ENCODE measurements at regions not wholly inside any gene's neighbourhood (a gene's known extent, or its start where the extent isn't known, plus 50 kb on each side); places are given as distances from the start of the nearest gene placed in this dataset.

DNA sequence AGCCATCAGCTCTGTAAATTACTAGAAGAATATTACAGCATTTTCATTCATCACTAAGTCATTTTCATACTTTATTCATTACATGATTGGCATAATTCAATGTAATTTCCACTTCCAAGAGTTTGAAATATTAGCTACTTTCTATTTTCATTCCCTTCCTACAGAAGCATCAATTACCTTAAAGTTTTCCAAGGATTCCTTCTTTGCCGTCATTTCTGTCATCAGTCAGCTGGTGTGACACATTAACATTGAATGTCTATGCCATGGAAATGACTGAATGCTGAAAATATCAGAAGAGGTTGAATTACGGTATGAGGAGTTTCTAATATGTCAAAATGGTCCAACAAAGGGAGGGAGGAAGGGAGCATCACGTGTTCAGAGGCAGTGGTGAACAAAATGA, 718.2 kb upstream of the GRM7 start:
- H3K36me3 Mint-ChIP-seq, result no peaks in the 10 kb centered on the region
- no peak overlapping the region for H3K4me3 Mint-ChIP-seq
- DNase-seq (no peak), ATAC-seq (no peak)
- H3K4me1 Mint-ChIP-seq, result no peaks in the 10 kb centered on the region
- POLR2A ChIA-PET, result no interaction called here
- H3K27me3 Mint-ChIP-seq, result no peaks in the 10 kb centered on the region
- peaks cover 0 to 10% (median 4%) of the 10 kb centered on the region in 9 donors for H3K9me3 Mint-ChIP-seq
- H3K27ac Mint-ChIP-seq, result no peak overlapping the region

DNA sequence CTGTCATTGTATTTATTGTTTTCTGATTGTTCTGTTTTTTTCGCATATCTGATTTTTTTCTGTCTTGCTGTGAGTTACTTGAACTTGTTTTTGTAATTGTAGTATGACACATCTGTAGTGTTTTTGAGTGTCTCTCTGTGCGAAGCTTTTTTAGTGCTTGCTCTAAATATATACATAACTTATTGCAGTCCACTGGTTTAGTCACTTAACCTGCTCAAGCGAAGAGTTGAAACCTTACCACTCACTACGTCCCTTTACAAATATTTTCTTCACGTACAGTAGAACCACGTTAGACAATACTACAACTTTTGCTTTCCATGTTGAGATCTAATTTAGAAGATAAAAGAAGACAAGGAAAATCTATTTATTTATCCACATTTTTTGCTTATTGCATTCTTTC, 713.0 kb upstream of the GRM7 start:
- no peak for ATAC-seq

DNA sequence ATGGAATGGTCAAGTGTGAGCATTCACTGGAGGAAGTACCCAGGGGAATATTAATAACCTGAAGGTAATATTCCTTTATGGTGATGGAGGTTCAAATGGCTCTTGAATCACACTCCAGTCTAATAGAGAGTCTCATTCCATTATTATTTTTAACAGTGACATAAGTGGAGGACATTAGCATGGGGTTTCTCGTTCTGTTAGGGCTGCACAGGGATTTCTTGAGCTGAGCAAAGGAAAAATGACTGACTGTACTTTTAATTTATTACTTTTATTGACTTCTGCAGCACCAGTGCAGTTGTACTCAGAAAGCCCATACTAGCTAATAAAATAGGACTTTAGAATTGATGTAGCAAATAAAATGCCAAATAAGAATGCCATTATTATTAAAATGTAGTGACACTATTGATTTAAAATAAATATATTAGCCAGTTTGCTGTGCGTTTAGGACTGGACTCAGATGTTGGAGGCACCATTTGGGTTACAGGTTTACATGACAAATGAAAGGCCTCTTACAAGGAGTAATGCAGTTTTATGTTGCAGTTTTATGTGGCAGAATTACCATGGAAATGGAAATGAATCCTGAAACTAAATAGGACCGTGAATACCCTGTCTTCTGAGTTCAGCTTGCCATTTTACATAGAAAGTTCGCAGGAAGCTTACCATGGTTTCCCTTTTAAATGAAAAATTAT, 705.1 kb upstream of the GRM7 start:
- ATAC-seq, result no peak
- Mint-ChIP-seq H3K9me3 (peaks cover 0 to 13% (median 2%) of the 10 kb centered on the region in 9 donors), H3K4me1 (no peaks in the 10 kb centered on the region), H3K36me3 (no peaks in the 10 kb centered on the region), H3K4me3 (no peak overlapping the region), H3K27me3 (peaks cover 0 to 3% (median 0%) of the 10 kb centered on the region in 5 donors), H3K27ac (no peak overlapping the region)
- DNase-seq, result no peak
- POLR2A ChIA-PET, result no interaction called here

More for the DNA sequence above, 713.0 kb upstream of the GRM7 start:
- no peak overlapping the region for H3K4me3 Mint-ChIP-seq
- H3K27me3 Mint-ChIP-seq, result no peaks in the 10 kb centered on the region
- POLR2A ChIA-PET, result no interaction called here
- peaks cover 0 to 15% (median 10%) of the 10 kb centered on the region in 9 donors for H3K9me3 Mint-ChIP-seq
- H3K4me1 Mint-ChIP-seq, result no peaks in the 10 kb centered on the region
- H3K36me3 Mint-ChIP-seq, result peaks cover 0 to 6% (median 0%) of the 10 kb centered on the region in 3 donors
- DNase-seq, result no peak
- H3K27ac Mint-ChIP-seq, result no peak overlapping the region

DNA sequence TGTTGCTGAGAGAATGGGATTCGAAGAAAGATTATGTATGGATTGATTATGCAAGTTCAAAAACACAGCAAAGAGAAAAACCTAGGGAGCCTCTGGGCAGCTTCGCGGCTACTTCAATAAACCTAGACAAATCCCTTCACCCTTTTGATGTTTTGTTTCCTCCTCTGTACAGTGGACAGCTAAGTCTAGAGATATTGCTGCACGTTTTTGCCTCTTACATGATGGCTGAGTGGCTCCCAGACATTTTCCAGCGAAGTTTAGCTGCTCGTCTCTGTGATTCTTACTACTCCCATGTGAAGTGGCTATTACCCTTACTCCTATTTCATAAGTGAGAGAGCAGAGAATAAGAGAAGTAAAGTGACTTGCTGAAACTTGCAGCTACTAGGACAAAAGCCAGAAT, 695.0 kb upstream of the GRM7 start:
- Mint-ChIP-seq H3K36me3 (peaks cover 0 to 5% (median 0%) of the 10 kb centered on the region in 3 donors), H3K27ac (no peak overlapping the region), H3K9me3 (peaks cover 0 to 23% (median 3%) of the 10 kb centered on the region in 9 donors), H3K4me1 (no peaks in the 10 kb centered on the region), H3K27me3 (no peaks in the 10 kb centered on the region), H3K4me3 (no peak overlapping the region)
- no peak for DNase-seq
- POLR2A ChIA-PET, result no interaction called here
- ATAC-seq, result no peak

DNA sequence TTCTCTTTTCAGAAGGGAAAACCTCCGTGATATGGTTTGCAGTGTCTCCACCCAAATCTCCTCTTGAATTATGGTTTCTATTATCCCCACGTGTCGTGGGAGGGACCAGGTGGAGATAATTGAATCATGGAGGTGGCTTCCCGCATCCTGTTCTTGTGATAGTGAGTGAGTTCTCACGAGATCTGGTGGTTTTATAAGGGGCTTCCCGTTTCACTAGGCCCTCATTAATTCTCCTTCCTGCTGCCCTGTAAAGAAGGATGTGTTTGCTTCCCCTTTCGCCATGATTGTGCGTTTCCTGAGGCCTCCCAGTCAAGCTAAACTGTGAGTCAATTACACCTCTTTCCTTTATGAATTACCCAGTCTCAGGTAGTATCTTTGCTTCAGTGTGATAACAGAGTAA, 692.7 kb upstream of the GRM7 start:
- DNase-seq (no peak), ATAC-seq (no peak)
- POLR2A ChIA-PET, result no interaction called here
- Mint-ChIP-seq H3K4me3 (no peak overlapping the region), H3K36me3 (peaks cover 0 to 5% (median 0%) of the 10 kb centered on the region in 3 donors), H3K27ac (no peak overlapping the region), H3K9me3 (peaks cover 0 to 23% (median 3%) of the 10 kb centered on the region in 9 donors), H3K27me3 (no peaks in the 10 kb centered on the region), H3K4me1 (no peaks in the 10 kb centered on the region)

DNA sequence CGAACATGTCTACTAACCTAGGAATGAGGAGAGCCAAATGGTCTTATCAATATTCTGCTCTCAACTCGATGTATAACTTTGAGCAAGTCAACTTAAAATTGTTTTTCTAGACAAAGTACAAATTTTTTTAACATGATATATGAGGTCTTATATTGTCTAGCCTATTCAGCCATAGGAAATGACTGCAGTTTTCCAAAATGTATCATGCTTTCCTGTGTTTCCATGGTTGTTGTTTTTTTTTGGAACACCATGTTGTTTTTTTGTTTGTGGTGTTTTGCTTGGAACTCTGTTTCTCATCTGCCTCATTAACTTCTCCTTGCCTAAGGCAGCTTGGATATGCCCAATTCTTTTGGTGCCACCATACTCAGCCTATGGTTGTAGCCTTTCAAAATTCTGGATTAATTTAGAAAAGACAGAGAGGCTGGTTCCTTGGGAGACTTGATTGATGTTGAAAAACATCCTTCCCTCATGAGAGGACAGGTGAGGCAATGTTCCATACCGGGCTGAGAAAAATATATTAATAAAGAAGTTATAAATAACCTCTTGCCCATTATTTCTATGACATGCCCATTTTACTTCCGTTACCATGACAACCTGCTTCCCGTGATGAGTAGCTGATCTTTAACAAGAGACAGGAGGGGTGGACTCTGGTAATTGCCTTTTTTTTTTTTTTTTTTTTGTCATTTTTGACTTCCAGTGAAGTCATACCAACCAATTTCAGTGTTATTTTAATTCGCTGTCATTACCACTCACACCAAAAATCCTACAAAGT, 687.9 kb upstream of the GRM7 start:
- Mint-ChIP-seq H3K4me3 (no peak overlapping the region), H3K27me3 (no peaks in the 10 kb centered on the region), H3K36me3 (peaks cover 0 to 5% (median 0%) of the 10 kb centered on the region in 3 donors), H3K4me1 (no peaks in the 10 kb centered on the region), H3K27ac (no peak overlapping the region), H3K9me3 (peaks cover 0 to 23% (median 3%) of the 10 kb centered on the region in 9 donors)
- no peak for DNase-seq
- no peak for ATAC-seq
- POLR2A ChIA-PET, result no interaction called here

DNA sequence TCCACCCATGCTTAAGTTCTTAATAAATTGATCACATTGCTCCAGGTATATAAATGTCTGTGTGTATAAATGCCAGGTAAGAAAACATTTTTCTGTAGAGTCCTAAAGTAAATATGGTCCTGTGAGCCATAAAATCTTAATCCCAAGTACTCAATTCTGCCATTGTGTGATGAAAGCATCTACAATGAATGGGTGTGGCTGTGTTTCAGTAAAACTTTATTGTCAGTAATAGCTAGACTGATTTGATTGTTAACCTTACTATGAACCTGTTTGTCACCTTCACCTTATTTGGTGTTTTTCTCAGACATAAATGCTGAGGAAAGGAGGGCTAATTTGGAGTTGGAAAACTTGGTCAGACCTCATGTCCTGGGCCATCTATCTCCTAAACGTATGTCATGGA, 683.5 kb upstream of the GRM7 start:
- no peaks in the 10 kb centered on the region for H3K36me3 Mint-ChIP-seq
- DNase-seq, result no peak

DNA sequence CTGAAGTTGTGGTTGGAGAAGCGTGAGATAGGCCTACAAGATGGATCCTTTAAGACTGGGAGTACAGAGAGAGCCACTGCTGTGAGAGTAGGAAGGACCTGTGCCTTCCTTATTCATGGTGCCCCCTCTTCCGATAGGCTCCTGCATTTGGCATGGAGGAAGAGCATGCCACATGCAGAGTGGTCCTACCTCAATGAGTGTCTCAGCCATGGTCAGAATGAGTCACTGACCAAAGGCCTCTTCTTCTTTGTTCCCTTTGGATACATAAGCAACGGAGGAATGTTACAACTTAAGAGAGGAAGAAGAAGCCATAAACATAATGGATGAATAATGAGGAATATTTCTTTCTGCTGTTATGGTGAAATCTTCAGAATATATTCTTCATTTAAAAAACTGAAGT, 681.2 kb upstream of the GRM7 start:
- peaks cover 0 to 13% (median 2%) of the 10 kb centered on the region in 9 donors for H3K9me3 Mint-ChIP-seq
- POLR2A ChIA-PET, result no interaction called here

More for the DNA sequence above, 683.5 kb upstream of the GRM7 start:
- H3K27ac Mint-ChIP-seq, result no peak overlapping the region
- H3K27me3 Mint-ChIP-seq, result peaks cover 0 to 1% (median 0%) of the 10 kb centered on the region in 5 donors
- H3K9me3 Mint-ChIP-seq, result peaks cover 0 to 19% (median 0%) of the 10 kb centered on the region in 9 donors
- ATAC-seq, result no peak
- POLR2A ChIA-PET, result no interaction called here
- no peak overlapping the region for H3K4me3 Mint-ChIP-seq
- H3K4me1 Mint-ChIP-seq, result no peaks in the 10 kb centered on the region

DNA sequence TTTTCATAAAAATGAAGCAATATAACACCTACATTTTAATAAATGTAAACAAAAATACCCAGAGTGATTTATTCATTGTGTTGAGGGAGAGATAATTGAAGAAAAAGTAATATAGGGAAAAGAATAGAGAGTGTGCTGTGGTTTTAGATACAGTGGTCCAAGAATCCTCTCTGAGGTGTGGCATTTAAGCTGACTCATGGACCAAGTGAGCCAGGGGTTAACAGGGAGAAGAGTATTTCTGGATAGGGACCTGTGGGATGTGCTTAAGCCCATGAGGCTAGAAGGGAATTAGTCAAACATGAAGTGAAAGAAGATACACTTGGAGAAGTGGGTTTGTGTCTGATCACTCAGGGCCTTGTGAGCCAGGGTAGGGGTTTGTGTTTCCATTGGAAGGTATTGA, 680.7 kb upstream of the GRM7 start:
- no peak for DNase-seq
- no peak for ATAC-seq
- POLR2A ChIA-PET, result no interaction called here
- H3K4me3 Mint-ChIP-seq, result no peak overlapping the region
- H3K27me3 Mint-ChIP-seq, result peaks cover 0 to 1% (median 0%) of the 10 kb centered on the region in 5 donors
- H3K4me1 Mint-ChIP-seq, result no peaks in the 10 kb centered on the region
- H3K27ac Mint-ChIP-seq, result no peak overlapping the region
- H3K9me3 Mint-ChIP-seq, result peaks cover 0 to 11% (median 2%) of the 10 kb centered on the region in 9 donors
- no peaks in the 10 kb centered on the region for H3K36me3 Mint-ChIP-seq

More for the DNA sequence above, 681.2 kb upstream of the GRM7 start:
- Mint-ChIP-seq H3K36me3 (no peaks in the 10 kb centered on the region), H3K4me1 (no peaks in the 10 kb centered on the region), H3K27me3 (peaks cover 0 to 1% (median 0%) of the 10 kb centered on the region in 5 donors), H3K4me3 (no peak overlapping the region), H3K27ac (no peak overlapping the region)
- ATAC-seq (no peak), DNase-seq (no peak)

DNA sequence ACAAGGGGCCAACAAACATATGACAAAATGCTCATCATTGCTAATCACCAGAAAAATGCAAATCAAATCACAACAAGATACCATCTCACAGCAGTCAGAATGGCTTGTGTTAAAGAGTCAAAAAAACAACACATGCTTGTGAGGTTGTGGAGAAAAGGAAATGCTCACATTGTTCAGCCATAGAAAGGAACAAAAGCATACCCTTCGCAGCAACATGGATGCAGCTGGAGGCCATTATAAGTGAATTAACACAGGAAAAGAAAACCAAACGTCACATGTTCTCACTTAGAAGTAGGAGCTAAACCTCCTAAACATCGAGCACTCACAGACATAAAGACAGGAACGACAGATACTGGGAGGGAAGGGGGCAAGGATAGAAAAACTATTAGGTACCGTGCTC, 678.4 kb upstream of the GRM7 start:
- H3K36me3 Mint-ChIP-seq, result no peaks in the 10 kb centered on the region
- ATAC-seq (no peak), DNase-seq (no peak)
- no peaks in the 10 kb centered on the region for H3K4me1 Mint-ChIP-seq
- H3K4me3 Mint-ChIP-seq, result no peak overlapping the region
- POLR2A ChIA-PET, result no interaction called here
- H3K27ac Mint-ChIP-seq, result no peak overlapping the region
- peaks cover 0 to 1% (median 0%) of the 10 kb centered on the region in 5 donors for H3K27me3 Mint-ChIP-seq
- H3K9me3 Mint-ChIP-seq, result peaks cover 0 to 11% (median 2%) of the 10 kb centered on the region in 9 donors

DNA sequence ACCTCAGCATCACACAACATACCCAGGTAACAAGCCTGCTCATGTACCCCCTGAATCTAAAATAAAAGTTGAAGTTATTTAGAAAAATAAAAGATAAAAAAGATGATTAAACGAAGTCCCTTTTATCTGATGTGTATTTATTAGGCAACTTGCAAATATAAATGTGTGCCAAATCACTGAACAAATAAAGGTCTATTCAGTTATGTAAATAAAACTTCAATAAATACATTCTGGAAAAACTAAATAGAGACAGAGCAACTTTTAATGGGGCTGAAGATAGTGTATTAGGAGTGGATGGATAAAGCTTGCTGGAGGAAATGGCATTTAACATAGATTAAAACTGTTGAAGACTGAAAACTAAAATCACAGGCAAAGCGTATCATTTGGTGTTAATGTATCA, 678.0 kb upstream of the GRM7 start:
- Mint-ChIP-seq H3K4me3 (no peak overlapping the region), H3K4me1 (no peaks in the 10 kb centered on the region), H3K27ac (no peak overlapping the region), H3K9me3 (peaks cover 0 to 11% (median 6%) of the 10 kb centered on the region in 9 donors), H3K36me3 (no peaks in the 10 kb centered on the region), H3K27me3 (peaks cover 0 to 1% (median 0%) of the 10 kb centered on the region in 5 donors)
- DNase-seq, result no peak
- POLR2A ChIA-PET, result no interaction called here
- no peak for ATAC-seq

DNA sequence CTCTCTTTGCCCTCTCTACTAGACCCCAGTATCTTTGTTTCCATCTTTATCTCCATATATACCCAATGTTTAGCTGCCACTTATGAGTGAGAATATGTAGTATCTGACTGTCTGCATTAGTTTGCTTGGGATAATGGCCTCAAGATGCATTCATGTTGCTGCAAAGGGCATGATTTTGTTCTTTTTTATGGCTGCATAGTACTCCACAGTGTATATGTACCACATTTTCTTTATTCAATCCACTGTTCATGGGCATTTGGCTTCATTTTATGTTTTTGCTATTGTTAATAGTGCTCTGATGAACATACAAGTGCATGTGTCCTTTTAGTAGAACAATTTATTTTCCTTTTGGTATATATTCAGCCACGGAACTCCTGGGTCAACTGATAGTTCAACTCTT, 671.5 kb upstream of the GRM7 start:
- POLR2A ChIA-PET, result no interaction called here
- DNase-seq, result no peak
- Mint-ChIP-seq H3K4me3 (no peak overlapping the region), H3K9me3 (peaks cover 0 to 28% (median 8%) of the 10 kb centered on the region in 9 donors), H3K4me1 (no peaks in the 10 kb centered on the region), H3K36me3 (no peaks in the 10 kb centered on the region), H3K27ac (no peak overlapping the region), H3K27me3 (no peaks in the 10 kb centered on the region)
- no peak for ATAC-seq

DNA sequence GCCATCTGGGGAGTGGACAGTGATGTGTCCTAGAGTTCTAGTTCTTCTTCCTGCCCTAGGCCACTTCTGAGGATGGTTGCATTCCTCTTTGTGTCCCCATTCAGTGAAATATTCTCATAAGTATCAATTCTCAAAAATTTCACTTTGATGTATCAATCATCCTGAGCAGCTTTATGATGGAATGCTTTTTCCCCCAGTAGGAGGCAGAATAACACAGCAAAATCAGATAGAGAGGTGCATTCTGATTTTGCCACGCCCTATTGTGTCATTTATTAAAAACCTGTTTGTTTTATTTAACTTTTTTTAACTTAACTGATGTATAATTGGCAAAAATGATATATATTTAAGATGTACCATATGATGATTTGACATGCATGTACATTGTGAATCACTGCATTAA, 656.0 kb upstream of the GRM7 start:
- DNase-seq, result no peak
- H3K9me3 Mint-ChIP-seq, result peaks cover 0 to 8% (median 2%) of the 10 kb centered on the region in 9 donors
- H3K4me1 Mint-ChIP-seq, result no peaks in the 10 kb centered on the region
- no peak for ATAC-seq
- H3K4me3 Mint-ChIP-seq, result no peak overlapping the region
- POLR2A ChIA-PET, result no interaction called here
- no peaks in the 10 kb centered on the region for H3K27me3 Mint-ChIP-seq
- H3K27ac Mint-ChIP-seq, result no peak overlapping the region
- no peaks in the 10 kb centered on the region for H3K36me3 Mint-ChIP-seq

Measured in naive thymus-derived CD8-positive, alpha-beta T cell (primary cell).